Fibroblast of the conjunctiva (primary cell): ENCODE measurements at regions not wholly inside any gene's neighbourhood (a gene's known extent, or its start where the extent isn't known, plus 50 kb on each side); places are given as distances from the start of the nearest gene placed in this dataset.

Source experiments
- DNase-seq: peaks from one replicate; pipeline ENCODE4 v3.0.0-alpha.2; 2010; ENCODE audit warnings: low read depth

- no peak for DNase-seq
Measured at GRCh38 chr2:100765481-100765880, 54.5 kb upstream of the NPAS2 start.

GRCh38 chr2:100766256-100766655, 53.7 kb upstream of the NPAS2 start:
- no peak for DNase-seq

DNA sequence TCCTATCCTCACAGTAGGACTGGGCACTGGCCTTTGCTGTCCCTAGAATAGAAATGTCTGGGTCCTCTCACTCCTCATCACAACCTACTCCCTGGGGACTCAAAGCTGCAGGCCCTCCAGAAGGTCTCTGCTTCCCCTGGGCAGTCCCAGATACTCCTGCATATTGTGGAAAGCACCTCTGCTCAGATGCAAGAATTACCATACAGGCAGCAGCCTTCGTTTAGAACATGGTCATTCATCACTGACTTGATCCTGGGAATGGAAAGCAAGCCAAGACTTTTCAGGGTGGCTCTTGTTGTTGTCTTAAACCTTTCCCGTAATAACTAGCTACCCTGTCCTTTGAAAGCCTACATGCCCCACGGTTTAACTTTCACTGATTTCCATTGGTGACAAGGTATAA, 53.1 kb upstream of the NPAS2 start:
- no peak for DNase-seq

GRCh38 chr2:100767224-100767653, 52.7 kb upstream of the NPAS2 start:
- DNase-seq, result peak; percentile 17

DNA sequence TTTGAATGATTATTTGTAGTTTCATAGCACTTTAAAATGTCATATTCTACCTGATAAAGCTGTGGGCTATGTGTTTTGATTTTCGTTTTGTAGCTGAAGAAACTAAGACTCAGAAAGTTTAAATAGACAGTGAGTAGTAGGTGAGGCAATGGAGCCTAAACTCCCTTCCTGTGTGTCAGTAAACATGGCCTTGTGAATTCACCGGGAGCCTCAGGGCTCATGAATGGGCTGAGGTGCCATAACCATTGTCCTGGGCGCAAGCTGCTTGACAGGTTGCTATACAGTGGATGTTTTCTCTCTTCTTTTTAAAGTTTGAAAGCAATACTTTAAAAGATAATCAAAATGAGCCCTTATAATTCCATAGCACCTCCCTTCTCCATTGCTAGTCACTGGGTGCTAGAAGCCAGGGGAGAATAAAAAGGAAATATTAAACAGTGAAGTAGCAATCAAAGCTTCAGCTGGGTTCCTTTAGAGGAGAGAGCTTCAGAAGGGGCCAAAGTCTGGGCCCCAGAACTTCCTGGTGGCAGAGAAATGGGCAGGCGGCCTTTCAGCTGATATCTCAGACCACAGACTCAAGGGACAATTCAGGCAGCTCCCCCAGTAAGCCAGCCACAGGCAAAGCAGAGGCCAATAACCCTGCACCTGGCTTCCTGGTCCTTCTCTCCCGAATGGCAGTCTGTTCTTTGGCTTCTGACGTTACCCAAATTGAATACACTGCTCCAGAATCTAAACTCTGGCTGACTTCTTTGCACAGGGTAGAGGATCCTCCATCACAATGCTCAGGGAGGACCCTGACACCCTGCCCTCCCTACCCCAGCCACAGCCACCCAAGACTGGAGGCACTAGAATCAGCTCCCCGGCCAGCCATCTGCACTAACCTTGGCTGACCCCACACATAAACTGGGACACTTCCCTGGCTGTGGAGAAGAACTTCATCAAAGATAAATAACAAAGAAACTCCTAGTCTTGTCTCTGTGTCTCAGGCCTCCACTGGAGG, 51.8 kb upstream of the NPAS2 start:
- DNase-seq, result no peak
